ENCODE measurements at regions not wholly inside any gene's neighbourhood (a gene's known extent, or its start where the extent isn't known, plus 50 kb on each side); places are given as distances from the start of the nearest gene placed in this dataset.

- TF ChIP-seq CTCF (IDR thresholded peaks at IDR 0.05 in 2 of 3, conservative IDR thresholded peaks at IDR 0.05 in 1 of 3; ENCODE audit: insufficient read depth in 2 of 3, low read depth in 1 of 3, low read length in 3 of 3) (no peak), RB1 (IDR thresholded peaks at IDR 0.05; ENCODE audit: low read depth) (no peak), TAF1 (IDR thresholded peaks at IDR 0.05; ENCODE audit: control insufficient read depth, extremely low read depth, insufficient read depth, low read length, severe bottlenecking) (no peak), ARID4B (CRISPR knock-in tag; IDR thresholded peaks at IDR 0.05) (no peak), DNMT1 (IDR thresholded peaks at IDR 0.05) (no peak), CC2D1A (IDR thresholded peaks at IDR 0.05) (no peak), EZH2 (IDR thresholded peaks at IDR 0.05; ENCODE audit: borderline replicate concordance, low read depth, low read length) (no peak)
These were observed 484.5 kb downstream of the COG6 start for GRCh38 chr13:40139896-40140520.
